Upper lobe of right lung (tissue), 1 donor: ENCODE measurements at regions not wholly inside any gene's neighbourhood (a gene's known extent, or its start where the extent isn't known, plus 50 kb on each side); places are given as distances from the start of the nearest gene placed in this dataset.

Source experiments
- ATAC-seq: fragments of 200-7000 bp; cut with Tn5 transposase; one replicate; pipeline ENCODE4 v1.9.1; 2020; ENCODE audit warnings: mild to moderate bottlenecking, moderate library complexity
- DNase-seq: peaks from one replicate; pipeline ENCODE4 v3.0.0-alpha.2; 2020
- H3K27ac ChIP-seq: fragments of 200-600 bp; one replicate; pipeline ENCODE4 v1.8.0; 2022
- H3K27me3 ChIP-seq: fragments of 200-600 bp; one replicate; pipeline ENCODE4 v1.8.0; 2022; ENCODE audit warnings: mild to moderate bottlenecking
- H3K36me3 ChIP-seq: fragments of 200-600 bp; one replicate; pipeline ENCODE4 v1.8.0; 2022
- H3K4me1 ChIP-seq: fragments of 200-600 bp; one replicate; pipeline ENCODE4 v1.8.0; 2022
- H3K4me3 ChIP-seq: fragments of 200-600 bp; one replicate; pipeline ENCODE4 v1.8.0; 2022; ENCODE audit warnings: mild to moderate bottlenecking
- H3K9me3 ChIP-seq: fragments of 200-600 bp; one replicate; pipeline ENCODE4 v1.8.0; 2022
- CTCF ChIP-seq: fragments of 200-600 bp; IDR thresholded peaks from one replicate; pipeline ENCODE4 v1.8.0; 2022; ENCODE audit warnings: antibody characterized with exemption
- intact Hi-C: fragments of 100-400 bp; cut with DNase I; formaldehyde crosslinking; loops from one replicate; pipeline ENCODE4 v1.11.0; 2022
- donor health status: DM: no; HTN: yes; CAD: no; lungs with severe emphysema.

GRCh38 chr10:83647526-83647925 lies 491.8 kb upstream of the GHITM start:
- no peaks in the 10 kb centered on the region for H3K27me3 ChIP-seq
- no peaks in the 10 kb centered on the region for H3K9me3 ChIP-seq
- H3K27ac ChIP-seq = no peak overlapping the region
- DNase-seq (no peak), ATAC-seq (no peak)
- H3K4me3 ChIP-seq = no peak overlapping the region
- no peak for TF ChIP-seq CTCF
- intact Hi-C loops = no loop called here
- no peaks in the 10 kb centered on the region for H3K4me1 ChIP-seq
- no peaks in the 10 kb centered on the region for H3K36me3 ChIP-seq

GRCh38 chr10:83648201-83648600 lies 491.1 kb upstream of the GHITM start:
- ATAC-seq (no peak), DNase-seq (no peak)
- no peaks in the 10 kb centered on the region for H3K9me3 ChIP-seq
- H3K36me3 ChIP-seq = no peaks in the 10 kb centered on the region
- no peak for TF ChIP-seq CTCF
- no peaks in the 10 kb centered on the region for H3K27me3 ChIP-seq
- no peak overlapping the region for H3K27ac ChIP-seq
- no peak overlapping the region for H3K4me3 ChIP-seq
- intact Hi-C loops = no loop called here
- H3K4me1 ChIP-seq = no peaks in the 10 kb centered on the region

- ATAC-seq = no peak
- intact Hi-C loops = no loop called here
- no peaks in the 10 kb centered on the region for H3K4me1 ChIP-seq
- TF ChIP-seq CTCF = no peak
- no peaks in the 10 kb centered on the region for H3K27me3 ChIP-seq
- H3K27ac ChIP-seq = no peak overlapping the region
- H3K36me3 ChIP-seq = no peaks in the 10 kb centered on the region
- no peak for DNase-seq
- no peaks in the 10 kb centered on the region for H3K9me3 ChIP-seq
- H3K4me3 ChIP-seq = no peak overlapping the region
These were observed 489.8 kb upstream of the GHITM start for GRCh38 chr10:83649471-83649870.

GRCh38 chr10:83654689-83655088 lies 484.6 kb upstream of the GHITM start:
- no peak for DNase-seq
- no peak overlapping the region for H3K27ac ChIP-seq
- H3K4me3 ChIP-seq = no peak overlapping the region
- no peak for ATAC-seq
- intact Hi-C loops = no loop called here
- no peaks in the 10 kb centered on the region for H3K9me3 ChIP-seq
- no peaks in the 10 kb centered on the region for H3K27me3 ChIP-seq
- no peaks in the 10 kb centered on the region for H3K36me3 ChIP-seq
- TF ChIP-seq CTCF = no peak
- H3K4me1 ChIP-seq = no peaks in the 10 kb centered on the region

GRCh38 chr10:83656924-83657323 lies 482.4 kb upstream of the GHITM start:
- peak; percentile 13 for ATAC-seq
- no peaks in the 10 kb centered on the region for H3K9me3 ChIP-seq
- H3K4me3 ChIP-seq = no peak overlapping the region
- intact Hi-C loops = no loop called here
- no peak for TF ChIP-seq CTCF
- no peak for DNase-seq
- no peaks in the 10 kb centered on the region for H3K4me1 ChIP-seq
- H3K27ac ChIP-seq = no peak overlapping the region
- H3K27me3 ChIP-seq = no peaks in the 10 kb centered on the region
- H3K36me3 ChIP-seq = no peaks in the 10 kb centered on the region

- Histone ChIP-seq H3K4me1 (no peaks in the 10 kb centered on the region), H3K4me3 (no peak overlapping the region), H3K36me3 (no peaks in the 10 kb centered on the region), H3K27me3 (no peaks in the 10 kb centered on the region), H3K27ac (no peak overlapping the region), H3K9me3 (no peaks in the 10 kb centered on the region)
- DNase-seq (no peak), ATAC-seq (peak; percentile 45)
- intact Hi-C loops = no loop called here
- no peak for TF ChIP-seq CTCF
These were observed 481.8 kb upstream of the GHITM start for GRCh38 chr10:83657487-83657886.
